ENCODE measurements at regions not wholly inside any gene's neighbourhood (a gene's known extent, or its start where the extent isn't known, plus 50 kb on each side); places are given as distances from the start of the nearest gene placed in this dataset.

DNA sequence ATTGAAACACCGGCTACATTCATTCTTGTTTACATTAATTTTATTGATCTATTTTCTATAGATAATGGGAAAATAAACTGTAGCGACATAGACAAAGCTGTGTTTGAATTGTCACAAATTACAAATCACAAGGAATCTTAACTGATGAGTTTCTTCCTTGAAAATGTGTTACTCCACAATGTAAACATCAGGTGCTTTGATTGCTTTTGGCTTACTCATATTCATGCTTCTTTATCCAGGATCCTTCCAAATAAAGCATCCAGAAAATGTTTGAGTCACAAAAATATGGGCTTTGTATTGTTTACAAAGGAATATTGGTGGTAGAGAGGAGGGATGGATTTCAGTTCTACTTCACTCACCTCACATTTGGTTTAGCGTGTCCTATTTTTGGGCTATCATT lies 64.0 kb downstream of the BMP2 start:
- H3K4me3 ChIP-seq (ENCODE audit: low read length): no peak overlapping the region
- WGBS (ENCODE audit: insufficient coverage): 100% methylated on average over 1 of the region's 3 CpGs
- Mint-ChIP-seq H3K36me3 (no peaks in the 10 kb centered on the region), H3K27ac (no peak overlapping the region), H3K27me3 (ENCODE audit: low read depth in 2 of 2) (no peaks in the 10 kb centered on the region), H3K4me1 (no peaks in the 10 kb centered on the region), H3K4me3 (no peak overlapping the region), H3K9me3 (no peaks in the 10 kb centered on the region)
- ATAC-seq (no peak), DNase-seq (no peak)
- TF ChIP-seq, protein P1, sequence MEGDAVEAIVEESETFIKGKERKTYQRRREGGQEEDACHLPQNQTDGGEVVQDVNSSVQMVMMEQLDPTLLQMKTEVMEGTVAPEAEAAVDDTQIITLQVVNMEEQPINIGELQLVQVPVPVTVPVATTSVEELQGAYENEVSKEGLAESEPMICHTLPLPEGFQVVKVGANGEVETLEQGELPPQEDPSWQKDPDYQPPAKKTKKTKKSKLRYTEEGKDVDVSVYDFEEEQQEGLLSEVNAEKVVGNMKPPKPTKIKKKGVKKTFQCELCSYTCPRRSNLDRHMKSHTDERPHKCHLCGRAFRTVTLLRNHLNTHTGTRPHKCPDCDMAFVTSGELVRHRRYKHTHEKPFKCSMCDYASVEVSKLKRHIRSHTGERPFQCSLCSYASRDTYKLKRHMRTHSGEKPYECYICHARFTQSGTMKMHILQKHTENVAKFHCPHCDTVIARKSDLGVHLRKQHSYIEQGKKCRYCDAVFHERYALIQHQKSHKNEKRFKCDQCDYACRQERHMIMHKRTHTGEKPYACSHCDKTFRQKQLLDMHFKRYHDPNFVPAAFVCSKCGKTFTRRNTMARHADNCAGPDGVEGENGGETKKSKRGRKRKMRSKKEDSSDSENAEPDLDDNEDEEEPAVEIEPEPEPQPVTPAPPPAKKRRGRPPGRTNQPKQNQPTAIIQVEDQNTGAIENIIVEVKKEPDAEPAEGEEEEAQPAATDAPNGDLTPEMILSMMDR (IDR thresholded peaks at IDR 0.05): no peak
- intact Hi-C loops (cut with micrococcal nuclease): no loop called here
- H3K36me3 ChIP-seq (ENCODE audit: control insufficient read depth, insufficient read depth, low read length): no peaks in the 10 kb centered on the region
- H3K27ac ChIP-seq (ENCODE audit: low read length): no peak overlapping the region
- no peaks in the 10 kb centered on the region for H3K27me3 ChIP-seq (ENCODE audit: control insufficient read depth, insufficient read depth, low read length)
- no peaks in the 10 kb centered on the region for H3K9me3 ChIP-seq (ENCODE audit: control insufficient read depth, insufficient read depth, low read length)
- H3K4me1 ChIP-seq (ENCODE audit: control insufficient read depth, insufficient read depth, low read length): no peaks in the 10 kb centered on the region

DNA sequence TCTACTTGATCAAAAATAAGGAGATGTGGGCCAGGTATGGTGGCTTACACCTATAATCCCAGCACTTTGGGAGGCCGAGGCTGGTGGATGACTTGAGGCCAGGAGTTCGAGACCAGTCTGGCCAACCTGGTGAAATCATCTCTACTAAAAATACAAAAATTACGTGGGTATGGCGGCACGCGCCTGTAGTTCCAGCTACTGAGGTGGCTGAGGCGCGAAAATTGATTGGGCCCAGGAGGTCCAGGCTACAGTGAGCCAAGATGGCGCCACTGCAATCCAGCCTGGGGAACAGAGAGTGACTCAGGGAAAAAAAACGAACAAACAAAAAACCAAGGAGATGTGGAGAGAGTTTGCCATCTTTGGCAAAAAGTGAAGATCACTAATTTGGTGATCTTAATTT lies 65.3 kb downstream of the BMP2 start:
- no peaks in the 10 kb centered on the region for H3K36me3 ChIP-seq (ENCODE audit: control insufficient read depth, insufficient read depth, low read length)
- Mint-ChIP-seq H3K9me3 (no peaks in the 10 kb centered on the region), H3K36me3 (no peaks in the 10 kb centered on the region), H3K27me3 (ENCODE audit: low read depth in 2 of 2) (no peaks in the 10 kb centered on the region), H3K4me1 (no peaks in the 10 kb centered on the region), H3K27ac (no peak overlapping the region), H3K4me3 (no peak overlapping the region)
- WGBS (ENCODE audit: insufficient coverage): 94% methylated on average over 10 of the region's 10 CpGs
- H3K4me1 ChIP-seq (ENCODE audit: control insufficient read depth, insufficient read depth, low read length): no peaks in the 10 kb centered on the region
- ATAC-seq (no peak), DNase-seq (no peak)
- TF ChIP-seq, protein P1 (IDR thresholded peaks at IDR 0.05): no peak
- no peak overlapping the region for H3K27ac ChIP-seq (ENCODE audit: low read length)
- H3K9me3 ChIP-seq (ENCODE audit: control insufficient read depth, insufficient read depth, low read length): no peaks in the 10 kb centered on the region
- no peak overlapping the region for H3K4me3 ChIP-seq (ENCODE audit: low read length)
- intact Hi-C loops (cut with micrococcal nuclease): no loop called here
- no peaks in the 10 kb centered on the region for H3K27me3 ChIP-seq (ENCODE audit: control insufficient read depth, insufficient read depth, low read length)

DNA sequence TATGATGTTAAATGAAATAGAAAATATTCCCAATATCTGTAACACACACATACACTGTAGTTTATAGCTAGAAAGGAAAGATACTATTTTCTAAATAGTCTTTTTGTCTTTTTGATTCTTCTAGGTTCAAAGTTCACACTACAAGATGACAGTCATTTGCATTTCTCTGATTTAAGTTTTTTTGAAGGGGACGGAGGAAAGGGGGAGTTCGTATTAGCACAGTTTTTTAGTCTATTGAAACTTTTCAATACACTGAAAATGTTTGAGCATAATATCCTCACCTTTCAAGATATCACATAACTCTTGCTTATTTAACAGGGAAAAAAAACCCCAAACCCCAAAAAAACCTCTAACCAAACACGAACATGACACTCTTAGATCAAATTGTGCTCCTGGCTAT lies 68.1 kb downstream of the BMP2 start:
- Histone ChIP-seq H3K27me3 (ENCODE audit: control insufficient read depth, insufficient read depth, low read length) (no peaks in the 10 kb centered on the region), H3K4me3 (ENCODE audit: low read length) (no peak overlapping the region), H3K4me1 (ENCODE audit: control insufficient read depth, insufficient read depth, low read length) (no peaks in the 10 kb centered on the region), H3K36me3 (ENCODE audit: control insufficient read depth, insufficient read depth, low read length) (no peaks in the 10 kb centered on the region), H3K27ac (ENCODE audit: low read length) (no peak overlapping the region), H3K9me3 (ENCODE audit: control insufficient read depth, insufficient read depth, low read length) (no peaks in the 10 kb centered on the region)
- no peak for DNase-seq
- Mint-ChIP-seq H3K4me3 (no peak overlapping the region), H3K27ac (no peak overlapping the region), H3K4me1 (no peaks in the 10 kb centered on the region), H3K36me3 (no peaks in the 10 kb centered on the region), H3K9me3 (no peaks in the 10 kb centered on the region), H3K27me3 (ENCODE audit: low read depth in 2 of 2) (no peaks in the 10 kb centered on the region)
- TF ChIP-seq, protein P1 (IDR thresholded peaks at IDR 0.05): no peak
- intact Hi-C loops (cut with micrococcal nuclease): no loop called here
- 94% methylated on average over 3 of the region's 3 CpGs for WGBS (ENCODE audit: insufficient coverage)
- ATAC-seq: no peak

DNA sequence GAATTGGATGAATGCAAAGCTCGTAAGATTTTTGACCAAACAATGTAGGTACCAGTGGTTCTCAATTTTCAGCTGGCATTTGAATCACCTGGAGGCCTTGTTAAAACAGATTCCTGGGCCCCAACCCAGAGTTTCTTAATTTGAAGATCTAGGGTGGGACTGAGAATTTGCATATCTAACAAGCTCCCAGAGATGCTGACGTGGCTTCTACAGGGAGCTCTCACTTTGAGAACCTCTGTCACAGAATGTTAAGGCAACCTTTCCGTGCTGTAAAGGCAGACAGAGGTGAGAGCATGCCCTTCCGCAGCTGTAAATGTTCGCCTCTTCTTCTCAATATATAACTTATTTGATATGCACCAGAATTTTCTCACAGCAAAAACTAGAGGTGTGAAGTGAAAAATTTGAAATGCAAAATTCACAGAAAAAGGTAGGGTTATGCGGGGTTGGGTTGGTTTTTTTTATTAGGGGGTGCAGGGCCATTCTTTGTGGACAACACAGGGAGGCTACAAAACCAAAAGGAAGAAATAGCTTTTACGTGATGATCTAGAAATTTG lies 69.4 kb downstream of the BMP2 start:
- H3K4me1 ChIP-seq (ENCODE audit: control insufficient read depth, insufficient read depth, low read length): no peaks in the 10 kb centered on the region
- H3K36me3 ChIP-seq (ENCODE audit: control insufficient read depth, insufficient read depth, low read length): no peaks in the 10 kb centered on the region
- intact Hi-C loops (cut with micrococcal nuclease): no loop called here
- ATAC-seq (no peak), DNase-seq (no peak)
- no peak overlapping the region for H3K4me3 ChIP-seq (ENCODE audit: low read length)
- WGBS (ENCODE audit: insufficient coverage): 89% methylated on average over 5 of the region's 7 CpGs
- no peaks in the 10 kb centered on the region for H3K9me3 ChIP-seq (ENCODE audit: control insufficient read depth, insufficient read depth, low read length)
- TF ChIP-seq, protein P1 (IDR thresholded peaks at IDR 0.05): no peak
- no peaks in the 10 kb centered on the region for H3K27me3 Mint-ChIP-seq (ENCODE audit: low read depth in 2 of 2)
- H3K36me3 Mint-ChIP-seq: no peaks in the 10 kb centered on the region
- peaks cover 0 to 2% of the 10 kb centered on the region in 2 donors for H3K9me3 Mint-ChIP-seq
- no peak overlapping the region for H3K27ac Mint-ChIP-seq
- H3K27ac ChIP-seq (ENCODE audit: low read length): no peak overlapping the region
- H3K4me1 Mint-ChIP-seq: no peaks in the 10 kb centered on the region
- H3K4me3 Mint-ChIP-seq: no peak overlapping the region
- H3K27me3 ChIP-seq (ENCODE audit: control insufficient read depth, insufficient read depth, low read length): no peaks in the 10 kb centered on the region

All from natural killer cell (primary cell).